H9 (cell line): ENCODE measurements at regions not wholly inside any gene's neighbourhood (a gene's known extent, or its start where the extent isn't known, plus 50 kb on each side); places are given as distances from the start of the nearest gene placed in this dataset.

Experiments
- DNase-seq: peaks from one replicate; pipeline ENCODE4 v3.0.0-alpha.2; 2017
- H2AFZ ChIP-seq: one replicate; pipeline ENCODE4 v1.6.1; 2013; ENCODE audit warnings: mild to moderate bottlenecking, low read length, control low read depth, moderate library complexity
- H2AK5ac ChIP-seq: 2 replicates; pipeline ENCODE4 v1.6.1; 2013; ENCODE audit warnings: low read length, control low read depth, mixed read lengths; ENCODE audit not compliant: insufficient read length
- H2BK120ac ChIP-seq: one replicate; pipeline ENCODE4 v1.6.1; 2013; ENCODE audit warnings: low read depth, mild to moderate bottlenecking, low read length, control low read depth, inconsistent platforms; ENCODE audit not compliant: poor library complexity, severe bottlenecking
- H2BK12ac ChIP-seq: 2 replicates; pipeline ENCODE4 v1.6.1; 2013; ENCODE audit warnings: low read length, control low read depth, mixed read lengths, low read depth; ENCODE audit not compliant: insufficient read length
- H2BK15ac ChIP-seq: 2 replicates; pipeline ENCODE4 v1.6.1; 2013; ENCODE audit warnings: low read depth, low read length, control low read depth
- H2BK20ac ChIP-seq: one replicate; pipeline ENCODE4 v1.6.1; 2013; ENCODE audit warnings: low read depth, mild to moderate bottlenecking, low read length, control low read depth, inconsistent platforms; ENCODE audit not compliant: poor library complexity, severe bottlenecking
- H2BK5ac ChIP-seq: 2 replicates; pipeline ENCODE4 v1.6.1; 2013; ENCODE audit warnings: low read length, control low read depth, mixed read lengths; ENCODE audit not compliant: insufficient read length
- H3K14ac ChIP-seq: 2 replicates; pipeline ENCODE4 v1.6.1; 2013; ENCODE audit warnings: low read length, control low read depth; ENCODE audit not compliant: insufficient read depth
- H3K18ac ChIP-seq: 2 replicates; pipeline ENCODE4 v1.6.1; 2013; ENCODE audit warnings: low read depth, mild to moderate bottlenecking, mixed read lengths, low read length, control low read depth; ENCODE audit not compliant: insufficient read length
- H3K23ac ChIP-seq: 2 replicates; pipeline ENCODE4 v1.6.1; 2013; ENCODE audit warnings: low read length, control low read depth, mixed read lengths, low read depth; ENCODE audit not compliant: insufficient read length
- H3K23me2 ChIP-seq: 2 replicates; pipeline ENCODE4 v1.6.1; 2013; ENCODE audit warnings: low read depth, mild to moderate bottlenecking, mixed read lengths, low read length, control low read depth; ENCODE audit not compliant: insufficient read length, poor library complexity, severe bottlenecking
- H3K27ac ChIP-seq: 2 replicates; pipeline ENCODE4 v1.5.1; 2013; ENCODE audit warnings: low read length, control low read depth, mixed read lengths, low read depth; ENCODE audit not compliant: insufficient read length
- H3K27me3 ChIP-seq: 2 replicates; pipeline ENCODE4 v1.6.1; 2013; ENCODE audit warnings: low read length, control low read depth, inconsistent platforms; ENCODE audit not compliant: insufficient read depth
- H3K4ac ChIP-seq: 2 replicates; pipeline ENCODE4 v1.6.1; 2013; ENCODE audit warnings: low read depth, mild to moderate bottlenecking, control low read depth, inconsistent platforms, low read length, moderate library complexity
- H3K4me1 ChIP-seq: 2 replicates; pipeline ENCODE4 v1.6.1; 2013; ENCODE audit warnings: low read length, control low read depth, inconsistent platforms; ENCODE audit not compliant: insufficient read depth
- H3K4me2 ChIP-seq: 2 replicates; pipeline ENCODE4 v1.6.1; 2013; ENCODE audit warnings: low read length, control low read depth, mixed read lengths; ENCODE audit not compliant: insufficient read length, insufficient read depth
- H3K56ac ChIP-seq: 2 replicates; pipeline ENCODE4 v1.6.1; 2013; ENCODE audit warnings: low read depth, mild to moderate bottlenecking, mixed read lengths, low read length, control low read depth; ENCODE audit not compliant: insufficient read length
- H3K79me1 ChIP-seq: 2 replicates; pipeline ENCODE4 v1.6.1; 2013; ENCODE audit warnings: low read depth, mild to moderate bottlenecking, moderate library complexity, low read length, control low read depth, inconsistent platforms; ENCODE audit not compliant: insufficient read depth, poor library complexity, severe bottlenecking
- H3K79me2 ChIP-seq: 2 replicates; pipeline ENCODE4 v1.6.1; 2013; ENCODE audit warnings: low read length, control low read depth, inconsistent platforms; ENCODE audit not compliant: insufficient read depth
- H3K9ac ChIP-seq: 2 replicates; pipeline ENCODE4 v1.6.1; 2013; ENCODE audit warnings: low read length, control low read depth, mixed read lengths; ENCODE audit not compliant: insufficient read length; ENCODE audit errors: extremely low read depth
- H3K9me3 ChIP-seq: one replicate; pipeline ENCODE4 v1.6.1; 2013; ENCODE audit warnings: low read depth, low read length, inconsistent platforms; ENCODE audit not compliant: control insufficient read depth
- H3T11ph ChIP-seq: one replicate; pipeline ENCODE4 v1.6.1; 2013; ENCODE audit warnings: mild to moderate bottlenecking, low read length, control low read depth, inconsistent platforms
- H4K20me1 ChIP-seq: one replicate; pipeline ENCODE4 v1.6.1; 2013; ENCODE audit not compliant: control insufficient read depth, insufficient read length, insufficient read depth
- H4K5ac ChIP-seq: 2 replicates; pipeline ENCODE4 v1.6.1; 2013; ENCODE audit warnings: low read depth, mild to moderate bottlenecking, mixed read lengths, low read length, control low read depth; ENCODE audit not compliant: insufficient read length
- H4K8ac ChIP-seq: replicated peaks from 2 replicates; pipeline ENCODE4 v1.6.1; 2013; ENCODE audit warnings: low read length, control low read depth, mixed read lengths, low read depth; ENCODE audit not compliant: insufficient read length
- H4K91ac ChIP-seq: 2 replicates; pipeline ENCODE4 v1.6.1; 2013; ENCODE audit warnings: low read depth, mild to moderate bottlenecking, moderate library complexity, mixed read lengths, low read length, control low read depth; ENCODE audit not compliant: insufficient read length
- H3K27ac Mint-ChIP-seq, 3 experiments: 2 replicates in 2 of 3; 3 replicates in 1 of 3; pipeline ENCODE4 v1.8.0; 2020 to 2021; ENCODE audit warnings: mixed read lengths in 3 of 3, mild to moderate bottlenecking in 1 of 3, moderate library complexity in 1 of 3
- H3K27me3 Mint-ChIP-seq: 2 replicates; pipeline ENCODE4 v1.8.0; 2021; ENCODE audit warnings: low read depth, mild to moderate bottlenecking, moderate library complexity, mixed read lengths
- H3K36me3 Mint-ChIP-seq, 3 experiments: 2 replicates in 2 of 3; 3 replicates in 1 of 3; pipeline ENCODE4 v1.8.0; 2020 to 2021; ENCODE audit warnings: low read depth in 3 of 3, mixed read lengths in 3 of 3; ENCODE audit not compliant: insufficient read depth in 1 of 3
- H3K4me1 Mint-ChIP-seq, 2 experiments: 2 replicates each; pipeline ENCODE4 v1.8.0; 2020; ENCODE audit warnings: mixed read lengths in 2 of 2
- H3K4me3 Mint-ChIP-seq, 2 experiments: 2 replicates in 1 of 2; 3 replicates in 1 of 2; pipeline ENCODE4 v1.8.0; 2020 to 2021; ENCODE audit warnings: mild to moderate bottlenecking in 2 of 2, mixed read lengths in 2 of 2, moderate library complexity in 1 of 2
- H3K9me3 Mint-ChIP-seq, 2 experiments: 2 replicates in 1 of 2; 3 replicates in 1 of 2; pipeline ENCODE4 v1.8.0; 2020; ENCODE audit warnings: mild to moderate bottlenecking in 2 of 2, mixed read lengths in 2 of 2, moderate library complexity in 1 of 2
- CTCF ChIP-seq: fragments of 200-600 bp; sonication (generic); conservative IDR thresholded peaks from 3 replicates; pipeline ENCODE4 v1.8.0; 2021; ENCODE audit warnings: antibody characterized with exemption, mild to moderate bottlenecking
- WGBS: extraction: QIAGEN DNeasy Blood & Tissue Kit; methylation state at CpG from one replicate; pipeline ENCODE4 v1.1.7; 2013; ENCODE audit warnings: missing lambda C conversion rate, low lambda C conversion rate, mixed read lengths; ENCODE audit not compliant: insufficient read length; ENCODE audit errors: extremely low coverage; 5-methylcytosine and 5-hydroxymethylcytosine counted together

DNA sequence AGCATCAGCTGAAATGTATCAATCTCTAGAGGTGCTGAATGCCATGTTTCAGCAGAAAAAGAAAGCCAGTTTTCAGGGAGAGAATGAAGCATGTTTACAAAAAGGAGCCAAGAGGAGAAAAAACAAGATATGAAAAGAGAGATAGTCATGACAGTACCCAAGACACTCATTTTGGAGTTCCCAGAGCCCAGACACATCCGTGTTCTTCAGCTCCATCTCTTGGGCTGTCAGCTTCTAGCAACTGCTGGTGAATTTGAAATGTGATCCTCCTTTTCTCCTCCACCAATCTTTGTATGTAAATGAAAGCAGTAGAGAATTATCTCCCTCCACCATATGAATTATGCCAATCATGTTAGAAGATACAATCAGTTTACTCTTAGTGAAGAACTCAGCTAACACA is 93.0 kb upstream of the SLC25A36 start:
- Histone ChIP-seq H3K23ac (no peak overlapping the region), H4K5ac (no peak overlapping the region), H3K9me3 (no peaks in the 10 kb centered on the region), H3K18ac (no peak overlapping the region), H4K20me1 (no peaks in the 10 kb centered on the region), H3K4me2 (no peak overlapping the region), H2AFZ (no peak overlapping the region), H2BK20ac (no peak overlapping the region), H2BK12ac (no peak overlapping the region), H3K27ac (no peak overlapping the region), H3K4me1 (no peaks in the 10 kb centered on the region; the same call in 1 of the 2 replicates), H2AK5ac (no peak overlapping the region), H3K56ac (no peak overlapping the region), H2BK5ac (no peak overlapping the region), H3K79me2 (no peaks in the 10 kb centered on the region), H2BK15ac (no peak overlapping the region), H4K91ac (no peak overlapping the region), H3K27me3 (no peaks in the 10 kb centered on the region), H3K23me2 (no peaks in the 10 kb centered on the region), H3K4ac (no peak overlapping the region), H4K8ac (no peak overlapping the region), H3K14ac (no peak overlapping the region), H2BK120ac (no peak overlapping the region), H3T11ph (no peak overlapping the region), H3K79me1 (no peaks in the 10 kb centered on the region), H3K9ac (no peak overlapping the region)
- WGBS, result no CpG with 5 or more reads among the region's 1 CpG
- no peak for TF ChIP-seq CTCF
- DNase-seq, result no peak
- H3K27me3 Mint-ChIP-seq, result no peaks in the 10 kb centered on the region; the same call in 1 of the 2 replicates
- no peaks in the 10 kb centered on the region for H3K36me3 Mint-ChIP-seq
- H3K4me3 Mint-ChIP-seq, result no peak overlapping the region
- H3K4me1 Mint-ChIP-seq, result peaks cover 0 to 3% of the 10 kb centered on the region in 2 experiments; a peak in 2 of 4 replicates
- H3K27ac Mint-ChIP-seq, result no peak overlapping the region
- no peaks in the 10 kb centered on the region; a peak in 1 of 5 replicates for H3K9me3 Mint-ChIP-seq
